ENCODE measurements at regions not wholly inside any gene's neighbourhood (a gene's known extent, or its start where the extent isn't known, plus 50 kb on each side); places are given as distances from the start of the nearest gene placed in this dataset.

DNA sequence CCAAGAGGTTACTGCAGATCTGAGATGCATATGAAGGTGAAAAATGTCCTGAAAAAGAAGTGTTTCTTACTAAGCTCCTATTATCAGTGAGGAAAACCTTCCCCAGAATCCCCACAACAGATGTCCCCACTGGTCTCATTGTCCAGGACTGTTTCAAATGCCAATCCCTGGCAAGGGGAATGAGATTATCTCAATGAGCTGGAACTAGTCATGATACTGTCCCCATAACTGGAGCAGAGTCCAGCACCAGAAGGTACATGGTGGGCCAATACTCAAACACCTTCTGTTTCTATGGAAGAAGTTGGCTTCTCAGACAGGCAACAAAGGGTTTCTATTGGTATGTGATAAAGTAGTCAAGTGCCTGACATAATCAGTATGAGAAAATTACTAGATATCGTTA lies 221.1 kb upstream of the TLL1 start:
- TF ChIP-seq CTCF (IDR thresholded peaks at IDR 0.05): no peak
- no peaks in the 10 kb centered on the region for H3K4me1 ChIP-seq
- DNase-seq: no peak
- WGBS, 3 donors: 94 to 98% (median 97%) methylated on average over 1 of the region's 1 CpG
- H3K27ac ChIP-seq: no peak overlapping the region
- no peak for ATAC-seq
- no peaks in the 10 kb centered on the region for H3K9me3 ChIP-seq
- intact Hi-C loops (cut with DNase I): no loop called here
- H3K27me3 ChIP-seq (ENCODE audit: insufficient read depth in 3 of 3, low read length in 2 of 3): no peaks in the 10 kb centered on the region
- H3K36me3 ChIP-seq (ENCODE audit: insufficient read depth in 1 of 2, low read depth in 1 of 2): no peaks in the 10 kb centered on the region
- no peak overlapping the region for H3K4me3 ChIP-seq

DNA sequence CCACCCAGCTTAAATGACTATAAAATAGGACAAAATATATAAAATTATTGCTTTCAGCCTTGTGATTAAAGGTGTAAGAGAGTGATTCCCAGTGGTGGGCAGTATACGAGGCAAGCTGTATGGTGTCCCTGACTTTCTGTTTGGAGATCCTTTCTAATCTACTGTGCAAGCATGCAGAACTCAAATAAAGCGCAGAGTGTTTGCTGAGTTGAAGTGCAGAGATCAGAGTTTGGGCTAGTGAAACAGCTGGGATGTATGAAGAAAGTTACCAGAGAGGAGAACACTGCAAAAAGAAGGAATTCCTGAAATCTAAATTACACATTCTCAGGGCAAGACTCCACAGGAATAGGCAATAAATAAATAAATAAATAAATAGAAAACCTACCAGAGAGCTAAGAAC lies 218.5 kb upstream of the TLL1 start:
- Histone ChIP-seq H3K27ac (no peak overlapping the region), H3K36me3 (ENCODE audit: insufficient read depth in 1 of 2, low read depth in 1 of 2) (no peaks in the 10 kb centered on the region), H3K4me1 (no peaks in the 10 kb centered on the region), H3K27me3 (ENCODE audit: insufficient read depth in 3 of 3, low read length in 2 of 3) (no peaks in the 10 kb centered on the region), H3K9me3 (no peaks in the 10 kb centered on the region), H3K4me3 (no peak overlapping the region)
- TF ChIP-seq CTCF (IDR thresholded peaks at IDR 0.05): no peak
- no peak for ATAC-seq
- 82 to 91% (median 90%) methylated on average over 2 of the region's 2 CpGs for WGBS, 3 donors
- intact Hi-C loops (cut with DNase I): no loop called here
- DNase-seq: no peak

DNA sequence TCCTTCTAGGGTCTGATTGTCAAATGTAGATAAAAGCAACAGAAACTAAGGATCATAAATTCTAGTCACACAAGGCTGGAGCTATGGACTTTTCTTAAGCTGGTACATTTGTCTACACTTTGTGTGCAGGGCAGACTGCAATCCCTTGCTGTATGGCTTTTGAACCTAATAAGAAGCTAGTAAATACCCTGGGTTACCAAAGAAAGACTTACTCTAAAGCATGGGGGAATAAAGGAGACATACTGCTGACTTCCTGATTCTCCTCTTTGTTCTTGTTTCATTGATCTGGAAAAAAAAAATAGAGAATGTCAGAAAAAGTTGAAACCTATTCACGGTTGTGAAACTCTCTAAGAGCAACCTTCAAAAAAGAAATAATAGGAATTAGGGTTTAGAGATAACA lies 216.6 kb upstream of the TLL1 start:
- TF ChIP-seq CTCF (IDR thresholded peaks at IDR 0.05): no peak
- intact Hi-C loops (cut with DNase I): no loop called here
- DNase-seq (no peak), ATAC-seq (no peak)
- no peaks in the 10 kb centered on the region for H3K4me1 ChIP-seq
- no peaks in the 10 kb centered on the region for H3K27me3 ChIP-seq (ENCODE audit: insufficient read depth in 3 of 3, low read length in 2 of 3)
- H3K27ac ChIP-seq: no peak overlapping the region
- WGBS, 3 donors: 61 to 79% (median 67%) methylated on average over 1 of the region's 1 CpG
- no peak overlapping the region for H3K4me3 ChIP-seq
- H3K36me3 ChIP-seq (ENCODE audit: insufficient read depth in 1 of 2, low read depth in 1 of 2): no peaks in the 10 kb centered on the region
- H3K9me3 ChIP-seq: no peaks in the 10 kb centered on the region

- H3K27ac ChIP-seq: no peak overlapping the region
- 49 to 57% (median 52%) methylated on average over 4 of the region's 4 CpGs for WGBS, 3 donors
- intact Hi-C loops (cut with DNase I): no loop called here
- no peaks in the 10 kb centered on the region for H3K27me3 ChIP-seq (ENCODE audit: insufficient read depth in 3 of 3, low read length in 2 of 3)
- H3K36me3 ChIP-seq (ENCODE audit: insufficient read depth in 1 of 2, low read depth in 1 of 2): no peaks in the 10 kb centered on the region
- H3K4me3 ChIP-seq: no peak overlapping the region
- H3K4me1 ChIP-seq: no peaks in the 10 kb centered on the region
- ATAC-seq: no peak
- no peaks in the 10 kb centered on the region for H3K9me3 ChIP-seq
- no peak for TF ChIP-seq CTCF (IDR thresholded peaks at IDR 0.05)
- no peak for DNase-seq
These were observed 216.1 kb upstream of the TLL1 start for GRCh38 chr4:165656829-165657490.

DNA sequence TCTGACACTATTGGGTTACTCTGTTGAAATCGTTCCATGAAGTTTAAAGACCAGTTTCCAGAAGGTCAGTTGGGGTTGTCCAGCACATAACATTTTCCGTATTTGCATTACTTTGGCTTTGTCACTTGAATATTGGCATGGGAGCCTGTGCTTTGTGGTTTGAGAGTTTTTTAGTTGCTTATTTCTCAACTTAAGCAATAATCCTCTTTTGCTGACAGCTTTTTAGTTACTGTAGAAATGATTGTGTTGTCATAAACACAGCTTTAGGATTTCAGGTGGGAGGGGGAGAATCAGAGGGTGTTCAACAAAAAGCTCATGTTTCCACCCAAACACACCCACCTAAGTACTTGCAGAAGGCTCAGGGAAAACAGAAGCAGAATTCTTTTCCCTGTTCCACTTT lies 210.7 kb upstream of the TLL1 start:
- H3K4me3 ChIP-seq: no peak overlapping the region
- no peaks in the 10 kb centered on the region for H3K9me3 ChIP-seq
- WGBS, 3 donors: 24 to 37% (median 32%) methylated on average over 2 of the region's 2 CpGs
- TF ChIP-seq CTCF (IDR thresholded peaks at IDR 0.05): no peak
- H3K4me1 ChIP-seq: no peaks in the 10 kb centered on the region
- H3K27me3 ChIP-seq (ENCODE audit: insufficient read depth in 3 of 3, low read length in 2 of 3): no peaks in the 10 kb centered on the region
- intact Hi-C loops (cut with DNase I): no loop called here
- DNase-seq (no peak), ATAC-seq (no peak)
- no peak overlapping the region for H3K27ac ChIP-seq
- no peaks in the 10 kb centered on the region for H3K36me3 ChIP-seq (ENCODE audit: insufficient read depth in 1 of 2, low read depth in 1 of 2)

Data from psoas muscle (tissue), 7 donors.